ENCODE measurements at regions not wholly inside any gene's neighbourhood (a gene's known extent, or its start where the extent isn't known, plus 50 kb on each side); places are given as distances from the start of the nearest gene placed in this dataset.

DNA sequence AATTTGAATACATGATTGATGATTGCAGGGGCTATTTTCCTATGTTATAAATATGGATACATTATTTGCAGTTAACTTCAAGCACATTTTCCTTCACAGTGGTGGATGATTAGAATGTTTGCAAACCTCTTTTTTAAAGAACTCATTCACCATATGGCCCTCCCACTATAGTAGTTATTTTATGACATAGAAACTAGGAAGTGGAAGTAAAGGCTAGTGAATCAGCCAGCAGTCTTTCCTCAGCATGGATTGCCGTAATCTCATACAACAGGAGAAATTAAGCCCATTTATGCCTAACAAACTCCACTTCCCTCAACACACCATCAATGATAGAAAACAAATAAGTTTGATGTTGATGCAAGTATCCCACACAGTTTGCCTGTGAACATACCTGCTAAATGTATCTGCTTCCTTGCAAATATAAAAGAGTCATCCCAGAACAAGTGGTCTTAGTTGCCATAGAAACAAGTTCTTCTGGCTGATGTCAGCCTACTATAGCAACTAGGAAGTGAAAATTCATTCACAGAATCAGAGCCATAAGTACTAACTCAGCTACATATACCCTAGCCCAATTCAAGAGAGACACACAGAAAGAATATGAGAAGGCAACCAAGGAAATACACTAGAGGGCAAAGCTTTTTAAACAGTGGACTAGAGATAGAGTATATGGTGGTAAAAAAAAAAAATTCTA, 100.9 kb upstream of the RADX start:
- no peak for DNase-seq

Data from muscle of back (tissue), 3 donors.